Activated CD4-positive, alpha-beta T cell treated with anti-CD3 and anti-CD28 coated beads, Interleukin-2, amount 10 ng/mL, durations not matched to agents 7 days and 5 days (primary cell): ENCODE measurements at regions not wholly inside any gene's neighbourhood (a gene's known extent, or its start where the extent isn't known, plus 50 kb on each side); places are given as distances from the start of the nearest gene placed in this dataset.

Source experiments
- CTCF ChIA-PET: fragments of 350-600 bp; sonication (Branson Sonifier 250); formaldehyde crosslinking; loops from one replicate; lab custom pipeline; 2021; ENCODE audit warnings: antibody characterized with exemption; lab: Charles Lee
- POLR2A ChIA-PET: fragments of 350-600 bp; sonication (Branson Sonifier 250); formaldehyde crosslinking; loops from one replicate; lab custom pipeline; 2021; ENCODE audit warnings: antibody characterized with exemption; lab: Charles Lee
- DNase-seq: peaks from one replicate; pipeline ENCODE4 v3.0.0-alpha.2; 2020
- H3K27ac Mint-ChIP-seq: one replicate; pipeline ENCODE4 v1.8.0; 2021; ENCODE audit warnings: mild to moderate bottlenecking, moderate library complexity, mixed read lengths
- H3K27me3 Mint-ChIP-seq: one replicate; pipeline ENCODE4 v1.8.0; 2021; ENCODE audit warnings: mixed read lengths
- H3K36me3 Mint-ChIP-seq: one replicate; pipeline ENCODE4 v1.8.0; 2021; ENCODE audit warnings: low read depth, mixed read lengths
- H3K4me1 Mint-ChIP-seq: one replicate; pipeline ENCODE4 v1.8.0; 2021; ENCODE audit warnings: mixed read lengths
- H3K4me3 Mint-ChIP-seq: one replicate; pipeline ENCODE4 v1.8.0; 2021; ENCODE audit warnings: mild to moderate bottlenecking, moderate library complexity, mixed read lengths
- H3K9me3 Mint-ChIP-seq: one replicate; pipeline ENCODE4 v1.8.0; 2021; ENCODE audit warnings: mixed read lengths

DNA sequence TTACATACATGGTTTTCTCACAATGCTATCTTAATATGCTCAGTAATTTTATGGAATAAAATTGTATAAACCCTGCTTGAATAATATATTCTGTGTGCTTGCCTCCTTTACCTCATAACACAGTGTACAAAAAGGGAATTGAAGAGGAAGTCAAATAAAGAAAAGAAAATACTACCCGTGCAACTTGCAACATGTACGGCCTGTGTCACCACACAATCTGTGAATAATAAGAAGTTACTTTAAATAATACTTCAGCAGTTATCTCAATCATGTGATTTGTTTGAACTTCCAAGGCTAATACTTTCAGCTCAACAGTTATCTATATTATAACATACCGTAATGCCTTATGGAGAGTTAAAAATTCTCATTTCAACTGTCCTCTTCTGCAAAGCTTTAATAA lies 58.1 kb upstream of the SATB1 start:
- H3K27ac Mint-ChIP-seq, result no peak overlapping the region
- H3K27me3 Mint-ChIP-seq, result no peaks in the 10 kb centered on the region
- peaks cover 15% of the 10 kb centered on the region for H3K4me1 Mint-ChIP-seq
- DNase-seq, result no peak
- H3K36me3 Mint-ChIP-seq, result peaks cover 40% of the 10 kb centered on the region
- peaks cover 17% of the 10 kb centered on the region for H3K9me3 Mint-ChIP-seq
- CTCF ChIA-PET, result no interaction called here
- H3K4me3 Mint-ChIP-seq, result no peak overlapping the region
- POLR2A ChIA-PET, result no interaction called here

DNA sequence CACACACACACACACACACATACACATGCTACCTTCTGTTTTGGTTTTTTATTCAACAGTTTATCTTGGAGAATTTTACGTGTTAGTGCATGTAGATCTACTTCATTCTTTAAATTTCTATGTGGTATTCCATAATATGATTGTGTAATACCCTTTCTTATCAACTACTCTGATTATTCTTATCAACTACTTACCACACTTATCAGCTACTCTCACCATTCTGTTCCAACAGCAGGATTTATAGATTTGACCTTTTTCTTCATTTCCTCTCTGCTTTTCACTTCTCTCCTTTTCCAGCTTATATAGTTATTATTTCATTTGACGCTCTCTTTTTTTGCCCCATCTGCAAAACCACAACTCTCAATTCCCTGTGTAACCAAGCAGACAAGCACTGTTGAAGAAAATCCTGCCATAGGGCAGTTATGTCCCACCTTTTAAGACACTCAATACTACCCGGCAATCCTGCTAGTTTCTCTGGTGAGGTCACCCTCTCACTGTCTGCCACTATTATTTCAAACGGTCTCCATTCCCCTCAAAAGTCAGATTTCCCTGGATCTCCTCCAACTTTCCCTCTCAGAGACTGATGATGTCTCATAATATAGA lies 56.9 kb upstream of the SATB1 start:
- H3K36me3 Mint-ChIP-seq, result peaks cover 47% of the 10 kb centered on the region
- no peaks in the 10 kb centered on the region for H3K27me3 Mint-ChIP-seq
- no peak for DNase-seq
- ChIA-PET POLR2A (no interaction called here), CTCF (interaction anchor here (0.9 to 2.7 kb wide), 3 partner anchors 10 to 77 kb away, joined by 3 to 7 read pairs (median 3); no protein-coding TSS in a partner anchor)
- H3K9me3 Mint-ChIP-seq, result peaks cover 20% of the 10 kb centered on the region
- no peak overlapping the region for H3K4me3 Mint-ChIP-seq
- peaks cover 15% of the 10 kb centered on the region for H3K4me1 Mint-ChIP-seq
- no peak overlapping the region for H3K27ac Mint-ChIP-seq

- ChIA-PET POLR2A (no interaction called here), CTCF (no interaction called here)
- Mint-ChIP-seq H3K36me3 (peaks cover 40% of the 10 kb centered on the region), H3K9me3 (peaks cover 14% of the 10 kb centered on the region), H3K27ac (no peak overlapping the region), H3K4me3 (no peak overlapping the region), H3K27me3 (no peaks in the 10 kb centered on the region), H3K4me1 (peaks cover 15% of the 10 kb centered on the region)
- DNase-seq, result no peak
Observed at GRCh38 chr3:18477620-18478019, 52.5 kb upstream of the SATB1 start.
